ENCODE measurements at regions not wholly inside any gene's neighbourhood (a gene's known extent, or its start where the extent isn't known, plus 50 kb on each side); places are given as distances from the start of the nearest gene placed in this dataset.
"Not testable (repeated sequence)": the region's sequence is repeated elsewhere in the genome, so short reads cannot be mapped to it uniquely, and the experiment has no call there.

DNA sequence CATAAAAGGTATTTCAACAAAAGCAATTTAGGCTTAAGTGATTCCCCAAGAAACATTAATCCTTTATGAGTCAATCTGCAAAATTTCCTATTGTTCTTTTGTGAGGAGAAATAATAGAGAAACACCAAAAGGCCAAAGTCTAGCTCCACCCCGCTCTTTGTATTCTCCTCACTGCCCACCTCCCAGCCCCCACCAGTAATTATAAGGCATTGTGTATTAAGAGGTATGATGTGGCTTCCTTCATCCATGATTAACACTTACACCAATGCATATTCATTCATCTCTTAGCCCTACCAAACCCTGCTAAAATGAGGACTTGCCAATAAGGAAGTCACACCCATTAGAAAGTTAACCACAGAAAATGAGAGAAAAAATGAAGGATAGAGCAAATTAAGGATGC, 105.3 kb upstream of the SPATA31D4 start:
- Mint-ChIP-seq H3K36me3 (ENCODE audit: low read depth) (no peaks in the 10 kb centered on the region), H3K9me3 (peaks cover 4% of the 10 kb centered on the region)

DNA sequence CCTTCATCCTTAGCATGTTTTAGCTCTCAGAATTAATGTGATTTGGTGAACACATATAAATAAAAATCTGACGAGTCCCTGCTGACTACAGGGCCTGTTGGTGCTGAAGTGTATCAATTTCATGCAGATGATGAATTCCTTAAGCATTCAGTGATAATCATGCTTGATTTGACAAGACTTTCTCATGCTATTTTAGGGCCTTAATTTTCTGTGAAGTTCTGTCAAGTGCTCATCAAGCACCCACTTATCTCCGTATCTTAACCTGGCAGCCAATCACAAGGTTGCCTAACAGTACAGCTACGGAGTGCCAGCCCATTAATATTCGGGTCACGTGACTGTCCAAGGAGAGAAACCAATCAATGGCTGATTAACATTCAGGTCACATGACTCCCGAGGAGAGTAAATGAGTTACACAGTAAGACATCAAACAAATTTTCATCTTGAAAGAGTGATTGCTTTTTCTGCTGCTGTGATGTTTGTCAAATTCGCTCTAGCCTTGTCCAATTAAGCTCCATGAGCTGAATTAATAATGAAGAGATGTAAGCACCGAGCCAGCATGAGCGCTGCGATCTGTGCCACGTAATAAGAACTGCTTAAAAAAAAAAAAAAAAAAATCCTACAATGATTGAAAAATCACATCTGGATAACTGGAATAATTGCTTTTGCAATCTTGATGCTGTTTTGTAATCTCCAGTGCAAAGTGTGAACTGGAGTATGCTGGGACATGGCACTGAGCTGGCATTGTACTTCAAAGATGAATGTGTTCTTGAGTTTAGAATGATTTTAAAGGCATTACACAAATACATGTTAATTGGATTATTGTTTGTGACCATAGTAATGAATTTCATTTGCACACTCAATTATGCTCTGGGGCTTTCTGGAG, 104.3 kb upstream of the SPATA31D4 start:
- no peaks in the 10 kb centered on the region for H3K4me1 Mint-ChIP-seq (ENCODE audit: low read depth)
- H3K27ac Mint-ChIP-seq: no peak overlapping the region
- H3K36me3 Mint-ChIP-seq (ENCODE audit: low read depth): no peaks in the 10 kb centered on the region
- H3K27me3 Mint-ChIP-seq (ENCODE audit: low read depth): no peaks in the 10 kb centered on the region
- H3K9me3 Mint-ChIP-seq: peaks cover 4% of the 10 kb centered on the region
- H3K4me3 Mint-ChIP-seq: no peak overlapping the region

More for the DNA sequence above, 105.3 kb upstream of the SPATA31D4 start:
- no peaks in the 10 kb centered on the region for H3K27me3 Mint-ChIP-seq (ENCODE audit: low read depth)
- H3K27ac Mint-ChIP-seq: no peak overlapping the region
- no peaks in the 10 kb centered on the region for H3K4me1 Mint-ChIP-seq (ENCODE audit: low read depth)
- no peak overlapping the region for H3K4me3 Mint-ChIP-seq

DNA sequence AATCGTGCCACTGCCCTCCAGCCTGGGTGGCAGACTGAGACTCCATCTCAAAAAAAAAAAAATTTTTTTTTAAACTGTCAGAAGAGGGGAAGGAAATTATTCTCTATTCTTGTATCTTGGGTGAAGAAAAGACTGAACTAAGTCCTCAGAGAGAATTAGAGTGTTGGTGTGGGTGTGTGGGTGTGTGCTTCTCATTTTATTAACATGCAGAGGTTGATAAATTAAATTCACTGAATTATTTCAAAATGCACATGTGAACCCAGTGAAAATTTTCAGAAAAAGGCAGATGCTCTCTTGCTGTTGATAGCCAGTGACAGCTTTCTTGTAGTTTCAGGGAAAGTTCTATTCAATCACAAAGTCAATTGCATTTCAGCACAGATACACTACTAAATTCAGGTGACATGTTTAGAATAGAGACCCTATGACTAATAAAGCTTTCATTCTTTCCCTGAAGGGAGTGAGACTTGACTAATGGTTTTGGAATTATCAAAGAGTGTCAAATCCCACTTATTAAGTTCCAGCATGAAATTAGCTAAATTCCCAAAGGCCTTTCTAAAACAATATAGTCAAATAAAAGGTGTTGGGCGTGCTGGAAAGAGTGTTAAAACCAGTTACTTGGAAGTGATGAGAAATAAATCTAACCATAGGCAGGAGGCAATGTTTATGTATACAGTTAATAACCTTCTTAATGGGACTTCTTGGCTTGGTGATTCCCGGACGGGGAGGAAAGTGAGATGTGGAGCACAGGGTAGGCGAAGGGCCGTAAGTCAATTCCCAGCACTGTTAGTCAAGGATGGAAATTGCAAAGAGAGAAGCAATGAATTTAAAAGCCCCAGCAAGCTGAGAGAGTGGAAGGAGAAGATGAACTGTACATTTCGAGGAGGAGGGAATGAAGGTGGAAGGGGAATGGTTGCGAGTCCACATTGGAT, 103.2 kb upstream of the SPATA31D4 start:
- H3K27ac Mint-ChIP-seq: no peak overlapping the region
- H3K4me1 Mint-ChIP-seq (ENCODE audit: low read depth): no peaks in the 10 kb centered on the region
- no peaks in the 10 kb centered on the region for H3K27me3 Mint-ChIP-seq (ENCODE audit: low read depth)
- no peak overlapping the region for H3K4me3 Mint-ChIP-seq
- no peaks in the 10 kb centered on the region for H3K36me3 Mint-ChIP-seq (ENCODE audit: low read depth)
- H3K9me3 Mint-ChIP-seq: peaks cover 4% of the 10 kb centered on the region

DNA sequence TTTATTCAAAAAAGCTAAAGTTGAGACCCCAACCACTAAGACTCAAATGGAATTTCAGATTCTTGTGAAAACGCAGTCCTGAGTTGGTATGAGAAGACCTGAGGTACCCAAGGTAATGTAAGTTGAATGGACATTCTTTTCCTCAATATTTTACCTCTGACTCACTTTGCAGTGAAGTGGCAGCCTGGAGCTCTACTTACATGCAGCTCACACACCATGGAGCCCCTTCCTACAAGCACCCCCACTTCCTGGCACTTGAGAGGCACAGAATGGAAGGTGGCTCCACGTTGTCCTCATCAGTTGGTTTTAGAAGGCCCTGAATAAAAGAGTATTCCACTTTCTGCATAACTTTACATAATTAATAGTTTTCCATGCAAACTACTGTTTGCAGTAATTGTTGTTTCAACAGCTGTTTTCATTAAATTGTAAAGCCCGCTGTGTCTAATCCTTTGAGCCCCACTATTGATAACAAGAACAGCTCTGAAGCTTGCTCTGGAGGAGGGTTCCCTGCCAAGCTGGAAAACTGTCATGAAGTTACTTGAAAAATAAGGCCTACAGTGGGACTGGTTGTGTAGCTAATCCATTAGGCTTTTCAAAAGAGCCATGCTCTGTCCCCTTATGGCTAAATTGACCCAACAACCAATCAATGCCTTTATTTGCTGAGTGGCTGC, 102.2 kb upstream of the SPATA31D4 start:
- Mint-ChIP-seq H3K4me3 (no peak overlapping the region), H3K27ac (no peak overlapping the region), H3K4me1 (ENCODE audit: low read depth) (no peaks in the 10 kb centered on the region), H3K27me3 (ENCODE audit: low read depth) (no peaks in the 10 kb centered on the region), H3K36me3 (ENCODE audit: low read depth) (no peaks in the 10 kb centered on the region), H3K9me3 (peaks cover 4% of the 10 kb centered on the region)

DNA sequence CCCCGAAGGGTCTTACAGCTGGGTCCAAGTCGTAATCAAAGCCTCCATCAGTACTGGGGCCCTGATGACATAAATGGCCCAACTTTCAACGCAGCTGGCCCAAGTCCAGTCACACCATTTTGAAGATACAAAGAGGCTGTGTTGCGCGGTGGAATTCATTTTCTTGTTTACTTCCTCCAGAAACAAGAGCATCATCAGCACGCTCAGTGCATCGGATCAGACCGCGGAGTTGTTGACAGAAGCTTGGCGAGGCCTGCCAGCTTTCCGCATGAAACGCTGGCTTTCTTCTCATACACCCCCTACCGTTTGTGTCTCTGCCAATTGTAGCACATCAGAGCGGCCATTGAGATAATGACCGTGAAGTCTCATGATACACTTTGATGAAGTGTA, 101.7 kb upstream of the SPATA31D4 start:
- H3K36me3 Mint-ChIP-seq (ENCODE audit: low read depth): no peaks in the 10 kb centered on the region
- H3K4me3 Mint-ChIP-seq: no peak overlapping the region
- no peaks in the 10 kb centered on the region for H3K4me1 Mint-ChIP-seq (ENCODE audit: low read depth)
- H3K27me3 Mint-ChIP-seq (ENCODE audit: low read depth): no peaks in the 10 kb centered on the region
- no peak overlapping the region for H3K27ac Mint-ChIP-seq
- peaks cover 4% of the 10 kb centered on the region for H3K9me3 Mint-ChIP-seq

DNA sequence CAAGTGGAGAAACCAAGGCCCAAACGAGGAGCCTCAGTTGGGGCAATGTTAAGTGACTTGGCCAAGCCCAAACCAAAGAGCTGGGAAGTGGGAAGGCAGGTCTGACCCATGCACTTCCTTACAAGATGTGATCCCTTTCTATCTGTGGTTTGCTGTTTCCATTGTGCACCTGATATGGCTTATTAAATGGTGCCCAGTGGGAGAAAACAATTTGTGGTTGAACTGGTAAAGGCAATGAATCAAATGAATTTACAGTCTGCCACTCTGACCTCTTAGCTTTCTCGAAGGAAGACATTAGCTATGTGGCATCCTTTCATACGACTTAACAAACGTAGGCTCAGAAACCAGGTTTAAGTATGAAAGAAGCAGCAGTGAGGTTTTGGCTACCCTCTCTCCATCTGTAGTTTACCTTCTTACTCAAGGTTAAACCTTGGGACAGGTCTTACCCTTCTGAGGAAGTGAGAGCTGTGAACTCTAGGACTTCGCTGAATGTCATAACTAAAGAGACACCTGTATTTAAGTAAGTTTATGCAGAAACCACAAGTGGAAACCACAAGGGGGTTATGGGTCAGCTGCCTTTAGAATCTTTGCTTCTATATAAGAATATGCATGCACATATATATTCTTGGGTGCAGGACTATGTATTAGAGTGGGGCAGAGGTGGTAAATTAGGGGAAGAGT, 100.5 kb upstream of the SPATA31D4 start:
- Mint-ChIP-seq H3K9me3 (peaks cover 4% of the 10 kb centered on the region), H3K4me3 (no peak overlapping the region), H3K4me1 (ENCODE audit: low read depth) (no peaks in the 10 kb centered on the region), H3K27ac (no peak overlapping the region), H3K27me3 (ENCODE audit: low read depth) (no peaks in the 10 kb centered on the region), H3K36me3 (ENCODE audit: low read depth) (no peaks in the 10 kb centered on the region)

DNA sequence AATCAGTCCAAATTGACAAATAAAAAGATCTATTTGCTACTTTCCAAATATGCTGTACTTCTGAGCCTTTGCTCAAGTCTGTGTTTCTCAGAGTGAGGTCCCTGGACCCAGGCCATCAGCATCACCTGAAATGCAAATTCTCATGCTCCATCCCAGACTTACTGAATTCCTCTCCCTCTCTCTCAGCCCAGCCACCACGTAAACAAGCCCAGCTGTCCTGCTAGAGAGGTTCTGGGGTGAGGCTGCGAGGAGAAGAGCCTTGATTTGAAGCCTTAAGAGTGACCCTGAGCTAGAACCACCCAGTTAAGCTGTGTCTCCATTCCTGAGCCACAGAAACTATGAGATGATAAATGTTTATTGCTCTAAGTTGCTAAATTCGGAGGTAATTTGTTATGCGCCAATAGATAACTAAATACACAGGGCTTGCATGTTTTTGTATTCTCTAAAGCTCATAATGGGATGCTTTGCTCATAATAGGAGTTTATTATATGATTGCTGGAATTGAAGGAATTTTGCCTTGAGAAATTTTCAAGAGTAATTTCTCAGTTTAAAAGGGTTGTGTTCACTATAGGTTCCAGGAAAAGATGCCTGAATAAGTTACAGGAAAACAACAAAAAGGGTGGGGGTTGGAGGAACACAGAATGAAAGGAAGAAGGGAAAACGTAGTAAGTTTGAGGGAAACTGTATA, 98.9 kb upstream of the SPATA31D4 start:
- H3K4me1 Mint-ChIP-seq (ENCODE audit: low read depth): no peaks in the 10 kb centered on the region
- no peaks in the 10 kb centered on the region for H3K27me3 Mint-ChIP-seq (ENCODE audit: low read depth)
- H3K36me3 Mint-ChIP-seq (ENCODE audit: low read depth): no peaks in the 10 kb centered on the region
- no peak overlapping the region for H3K4me3 Mint-ChIP-seq
- peaks cover 4% of the 10 kb centered on the region for H3K9me3 Mint-ChIP-seq
- H3K27ac Mint-ChIP-seq: no peak overlapping the region

DNA sequence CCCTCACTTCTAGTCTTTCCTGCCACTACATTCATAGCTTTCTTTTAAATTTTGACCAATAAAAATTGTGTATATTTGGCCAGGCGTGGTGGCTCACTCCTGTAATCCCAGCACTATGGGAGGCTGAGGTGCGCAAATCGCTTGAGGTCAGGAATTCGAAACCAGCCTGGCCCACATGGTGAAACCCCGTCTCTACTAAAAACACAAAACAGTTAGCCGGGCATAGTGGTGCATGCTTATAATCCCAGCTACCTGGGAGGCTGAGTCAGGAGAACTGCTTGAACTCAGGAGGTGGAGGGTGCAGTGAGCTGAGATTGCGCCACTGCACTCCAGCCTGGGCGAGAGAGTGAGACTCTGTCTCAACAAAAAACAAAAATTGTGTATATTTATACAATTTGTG, 97.8 kb upstream of the SPATA31D4 start:
- not testable (repeated sequence) for H3K9me3 Mint-ChIP-seq; H3K4me1 Mint-ChIP-seq (ENCODE audit: low read depth); H3K4me3 Mint-ChIP-seq; H3K27me3 Mint-ChIP-seq (ENCODE audit: low read depth); H3K36me3 Mint-ChIP-seq (ENCODE audit: low read depth); H3K27ac Mint-ChIP-seq

DNA sequence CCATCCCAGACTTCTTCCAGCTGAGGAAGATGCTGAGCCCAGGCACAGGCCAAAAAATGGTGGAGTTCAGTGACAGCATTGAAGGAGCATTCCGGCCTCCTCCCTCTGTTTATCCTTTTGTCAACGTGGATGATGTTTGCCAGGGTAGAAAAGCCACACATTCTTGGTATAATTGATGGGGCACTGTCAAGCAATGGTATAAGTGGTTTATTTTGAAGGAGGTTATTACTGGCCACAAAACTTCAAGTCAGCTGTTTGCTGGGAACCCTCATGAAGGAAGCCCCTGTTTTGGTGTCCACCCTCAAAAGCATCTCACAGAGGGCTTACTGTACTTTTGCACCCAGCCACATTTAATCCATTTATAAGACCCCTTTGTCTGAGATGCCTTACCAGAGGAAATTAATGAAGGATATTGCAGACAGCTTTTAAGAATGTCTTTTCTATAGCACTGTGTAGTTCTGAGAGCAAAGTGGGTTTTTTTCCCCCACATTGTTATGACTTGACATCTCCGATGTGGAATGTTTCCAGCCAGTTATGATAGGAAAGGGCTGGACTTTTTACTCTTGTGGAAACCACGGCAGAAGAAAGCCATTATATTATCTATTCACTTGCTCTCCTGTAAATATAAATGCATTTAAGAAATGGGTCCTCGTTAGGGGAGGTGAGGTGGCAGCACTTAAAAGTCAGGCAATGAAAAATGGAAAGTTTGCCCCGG, 95.5 kb upstream of the SPATA31D4 start:
- H3K9me3 Mint-ChIP-seq: no peaks in the 10 kb centered on the region
- H3K27me3 Mint-ChIP-seq (ENCODE audit: low read depth): no peaks in the 10 kb centered on the region
- H3K27ac Mint-ChIP-seq: no peak overlapping the region
- H3K36me3 Mint-ChIP-seq (ENCODE audit: low read depth): no peaks in the 10 kb centered on the region
- no peak overlapping the region for H3K4me3 Mint-ChIP-seq
- no peaks in the 10 kb centered on the region for H3K4me1 Mint-ChIP-seq (ENCODE audit: low read depth)

DNA sequence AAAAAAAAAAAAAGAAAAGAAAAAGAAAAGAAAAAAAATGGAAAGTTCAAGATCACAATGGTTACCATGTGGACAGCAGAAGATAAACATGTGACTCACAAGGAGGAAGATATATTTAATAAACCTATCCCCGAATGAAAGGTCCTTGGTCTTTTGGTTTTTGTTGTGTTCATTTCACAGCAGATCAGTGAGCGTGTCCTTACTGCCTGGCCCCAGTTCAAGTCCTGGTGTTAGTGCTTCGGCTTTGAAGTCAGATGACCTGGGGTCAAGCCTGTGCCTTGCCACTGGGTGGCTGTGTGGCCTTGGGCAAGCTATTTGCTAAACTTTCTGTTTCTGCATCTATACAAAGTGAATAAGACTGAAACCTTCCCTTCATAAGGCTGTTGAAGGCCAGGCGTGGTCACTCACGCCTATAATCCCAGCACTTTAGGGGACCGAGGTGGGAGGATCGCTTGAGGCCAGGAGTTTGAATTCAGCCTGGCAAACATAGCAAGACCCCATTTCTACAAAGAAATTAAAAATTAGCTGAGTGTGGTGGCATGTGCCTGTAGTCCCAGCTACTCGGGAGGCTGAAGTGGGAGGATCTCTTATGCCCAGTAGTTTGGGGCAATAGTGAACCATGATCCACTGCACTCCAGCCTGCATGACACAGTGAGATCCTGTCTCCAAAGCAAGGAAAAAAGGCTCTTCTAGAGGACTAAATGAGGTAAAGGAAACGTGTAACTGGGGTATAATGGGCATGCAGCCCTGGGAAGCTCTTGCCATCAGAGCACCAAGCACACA, 94.5 kb upstream of the SPATA31D4 start:
- H3K4me3 Mint-ChIP-seq: no peak overlapping the region
- no peak overlapping the region for H3K27ac Mint-ChIP-seq
- H3K4me1 Mint-ChIP-seq (ENCODE audit: low read depth): no peaks in the 10 kb centered on the region
- H3K36me3 Mint-ChIP-seq (ENCODE audit: low read depth): no peaks in the 10 kb centered on the region
- no peaks in the 10 kb centered on the region for H3K27me3 Mint-ChIP-seq (ENCODE audit: low read depth)
- no peaks in the 10 kb centered on the region for H3K9me3 Mint-ChIP-seq

DNA sequence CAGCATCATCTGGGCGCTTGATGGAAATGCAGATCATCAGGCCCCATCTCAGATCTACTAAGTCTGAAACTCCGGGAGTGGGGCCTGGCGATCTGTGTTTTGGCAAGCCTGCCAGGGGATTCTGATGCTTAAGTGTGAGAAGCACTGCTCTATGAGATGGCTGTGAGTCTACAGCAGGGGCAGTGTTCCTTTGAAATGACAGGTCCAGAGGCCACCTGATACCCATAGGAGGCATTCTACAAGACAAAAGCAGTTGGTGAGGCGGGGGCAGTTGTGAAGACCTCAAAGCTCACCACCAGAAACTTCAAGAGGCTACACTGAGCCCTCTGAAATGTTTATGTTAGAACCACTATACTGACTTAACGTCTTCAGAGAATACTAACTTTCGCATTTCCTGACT, 86.9 kb upstream of the SPATA31D4 start:
- Mint-ChIP-seq H3K27ac (no peak overlapping the region), H3K4me1 (ENCODE audit: low read depth) (no peaks in the 10 kb centered on the region), H3K4me3 (no peak overlapping the region), H3K27me3 (ENCODE audit: low read depth) (no peaks in the 10 kb centered on the region), H3K36me3 (ENCODE audit: low read depth) (no peaks in the 10 kb centered on the region), H3K9me3 (no peaks in the 10 kb centered on the region)

DNA sequence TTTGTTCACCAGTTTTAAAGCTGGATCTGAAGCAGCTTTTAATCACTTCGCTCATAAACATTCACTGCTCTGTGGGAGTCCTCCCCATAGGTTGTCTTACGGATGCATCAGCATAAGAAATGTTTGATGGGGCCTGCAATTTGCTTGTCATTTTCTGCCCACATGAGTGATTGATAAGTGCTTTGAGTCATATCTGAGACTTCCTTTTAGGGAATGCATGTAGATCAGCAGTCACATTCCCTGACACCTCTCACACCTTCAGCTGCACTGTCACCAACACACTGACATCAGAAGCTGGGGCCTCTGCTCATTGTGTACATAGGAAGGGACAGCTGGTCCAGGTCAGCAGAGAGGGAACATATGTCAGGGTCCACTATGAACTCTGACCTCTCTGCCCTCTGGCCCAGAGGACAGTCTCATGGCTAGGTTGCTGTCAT, 84.1 kb upstream of the SPATA31D4 start:
- no peaks in the 10 kb centered on the region for H3K4me1 Mint-ChIP-seq (ENCODE audit: low read depth)
- no peak overlapping the region for H3K4me3 Mint-ChIP-seq
- no peak overlapping the region for H3K27ac Mint-ChIP-seq
- H3K27me3 Mint-ChIP-seq (ENCODE audit: low read depth): no peaks in the 10 kb centered on the region
- no peaks in the 10 kb centered on the region for H3K36me3 Mint-ChIP-seq (ENCODE audit: low read depth)
- no peaks in the 10 kb centered on the region for H3K9me3 Mint-ChIP-seq
